HL-60/S4 treated with retinoic acid at 250 ng/mL for 4 days and 3 days (cell line): ENCODE measurements at regions not wholly inside any gene's neighbourhood (a gene's known extent, or its start where the extent isn't known, plus 50 kb on each side); places are given as distances from the start of the nearest gene placed in this dataset.
"Not testable (repeated sequence)": the region's sequence is repeated elsewhere in the genome, so short reads cannot be mapped to it uniquely, and the experiment has no call there.

Source experiments
- in situ Hi-C: fragments of 300-500 bp; cut with MboI; formaldehyde crosslinking; loops from 2 replicates; pipeline ENCODE4 v1.7.0; 2022; ENCODE audit warnings: low sequenced_read_pairs

DNA sequence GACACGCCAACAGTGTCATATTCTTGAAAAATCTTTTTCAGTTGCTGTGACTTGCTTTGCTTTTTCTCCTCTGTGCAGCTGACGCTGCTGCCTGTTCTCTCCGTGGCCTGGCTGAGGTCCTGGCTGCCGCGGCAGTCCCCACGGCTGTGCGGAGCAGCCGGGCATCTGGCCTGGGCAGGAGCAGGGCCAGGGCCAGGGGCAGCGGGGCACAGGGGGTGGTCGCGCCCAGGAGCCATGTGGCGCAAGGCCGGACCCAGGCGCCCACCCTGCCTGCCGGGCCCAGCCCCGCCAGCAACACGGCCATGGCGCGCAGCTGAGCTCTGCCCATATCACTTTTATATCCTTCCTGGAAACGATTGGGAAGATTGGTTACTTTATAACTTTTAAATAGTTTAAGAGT is 109.4 kb upstream of the ACBD5 start:
- in situ Hi-C loops, result no loop called here

DNA sequence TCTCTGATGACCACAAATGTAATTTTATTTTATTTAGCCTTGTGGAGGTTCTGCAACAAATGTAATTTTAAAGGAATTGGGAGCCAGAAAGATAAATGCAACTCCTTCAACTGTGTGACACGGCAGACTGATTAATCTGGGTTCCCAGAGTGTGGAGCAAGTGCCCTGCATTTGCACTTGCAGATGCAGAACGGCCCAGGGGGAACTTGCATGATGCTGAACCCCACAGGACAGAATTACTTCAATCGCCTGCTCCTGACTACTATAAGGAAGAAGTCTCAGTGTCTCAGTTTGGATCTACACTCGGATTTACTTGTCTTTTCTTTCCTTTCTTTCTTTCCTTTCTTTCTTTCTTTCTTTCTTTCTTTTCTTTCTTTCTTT is 107.2 kb upstream of the ACBD5 start:
- in situ Hi-C loops, result not testable (repeated sequence)

DNA sequence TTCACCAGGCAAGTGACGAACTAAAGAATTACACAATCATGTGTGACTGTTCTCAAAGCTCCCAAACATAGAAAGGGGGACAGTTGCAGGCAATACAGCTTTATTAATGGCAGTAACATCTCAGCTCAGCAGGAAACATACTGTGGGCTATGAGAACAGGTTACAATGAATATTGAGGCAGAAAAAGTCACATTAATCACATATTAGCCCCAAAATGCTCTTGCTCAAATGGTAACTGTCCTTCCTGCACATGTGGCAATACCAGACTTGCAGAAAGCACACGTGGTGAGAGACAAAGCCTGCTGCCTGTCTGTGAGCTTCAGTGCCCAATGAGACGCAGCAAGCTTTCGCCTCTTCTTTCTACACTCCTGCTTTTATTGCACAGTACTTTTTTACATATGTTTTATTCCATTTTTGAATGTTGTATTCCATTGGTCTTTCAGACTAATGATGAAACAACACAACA is 104.9 kb upstream of the ACBD5 start:
- in situ Hi-C loops, result no loop called here

DNA sequence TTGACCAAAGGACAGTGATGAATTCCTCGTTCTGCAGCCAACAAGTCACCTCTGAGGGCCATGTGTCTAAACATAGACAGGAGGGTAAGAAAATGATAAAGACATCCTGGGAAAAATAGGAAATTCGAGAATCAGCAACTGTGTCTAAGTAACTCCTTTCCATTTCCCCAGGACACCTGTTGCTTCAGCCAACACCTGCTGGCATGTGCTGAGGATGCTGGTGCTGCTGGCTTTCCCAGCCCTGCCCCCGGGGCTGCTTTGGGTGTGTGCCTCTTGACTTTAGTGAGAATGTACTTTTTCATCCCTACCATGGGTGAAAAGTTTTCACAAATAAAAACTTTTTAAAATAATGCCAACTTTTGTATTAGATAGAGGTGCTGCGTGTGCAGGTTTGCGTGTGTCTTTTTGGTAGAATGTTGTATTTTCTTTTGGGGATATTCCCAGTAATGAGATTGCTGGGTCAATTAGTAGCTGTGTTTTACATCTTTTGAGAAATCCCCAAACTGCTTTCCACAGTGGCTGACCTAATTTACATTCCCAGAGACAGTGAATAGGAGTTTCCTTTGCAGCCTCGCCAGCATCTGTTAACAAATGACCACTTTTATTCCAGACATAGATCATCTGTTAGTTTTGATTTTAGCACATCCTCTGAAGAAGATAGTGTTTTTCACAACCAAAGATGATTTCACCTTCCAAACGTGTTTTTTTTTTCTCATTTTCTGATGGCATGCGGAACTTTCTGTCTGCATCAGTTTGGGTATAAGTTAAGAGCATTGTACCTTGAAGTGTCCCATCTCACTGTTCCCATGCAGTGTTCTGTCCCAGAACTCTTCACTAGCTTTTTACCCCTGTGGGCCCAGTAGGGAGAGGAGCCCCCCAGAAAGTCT is 104.2 kb upstream of the ACBD5 start:
- in situ Hi-C loops, result no loop called here

DNA sequence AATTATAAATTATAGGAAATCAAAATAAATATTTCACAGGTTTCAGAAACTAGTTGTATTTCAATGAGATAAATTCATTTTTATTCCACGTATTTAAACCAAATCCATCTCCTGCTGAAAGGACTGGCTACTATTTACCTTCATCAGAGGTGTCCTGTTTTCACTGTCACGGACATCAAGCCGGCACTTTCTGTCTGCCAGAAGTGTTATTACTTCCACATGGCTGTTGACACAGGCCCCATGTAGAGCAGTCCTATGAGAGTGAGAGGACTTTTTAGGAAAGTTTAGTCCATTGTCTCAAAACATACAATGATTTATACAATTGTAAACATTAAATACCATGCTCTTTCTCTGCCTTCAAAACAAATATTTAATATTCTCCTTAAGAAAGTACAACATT is 100.4 kb upstream of the ACBD5 start:
- in situ Hi-C loops, result no loop called here

DNA sequence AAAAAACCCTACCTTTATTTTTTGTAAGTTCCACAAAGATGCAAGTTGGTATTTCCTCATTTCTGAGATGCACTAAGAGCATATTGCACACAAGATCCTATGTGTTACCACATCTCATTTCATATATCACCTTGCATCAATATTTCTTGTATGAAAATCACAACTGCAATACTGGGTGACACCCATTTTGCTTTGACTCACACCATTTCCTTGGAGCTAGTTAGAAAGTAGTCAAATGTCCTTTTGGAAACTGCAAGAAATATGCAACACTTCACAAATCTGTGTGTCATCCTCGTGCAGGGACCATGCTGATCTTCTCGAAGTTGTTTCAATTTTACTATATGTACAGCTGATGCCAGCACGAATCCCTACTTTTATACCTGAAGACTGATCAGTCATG is 94.6 kb upstream of the ACBD5 start:
- in situ Hi-C loops, result not testable (repeated sequence)

DNA sequence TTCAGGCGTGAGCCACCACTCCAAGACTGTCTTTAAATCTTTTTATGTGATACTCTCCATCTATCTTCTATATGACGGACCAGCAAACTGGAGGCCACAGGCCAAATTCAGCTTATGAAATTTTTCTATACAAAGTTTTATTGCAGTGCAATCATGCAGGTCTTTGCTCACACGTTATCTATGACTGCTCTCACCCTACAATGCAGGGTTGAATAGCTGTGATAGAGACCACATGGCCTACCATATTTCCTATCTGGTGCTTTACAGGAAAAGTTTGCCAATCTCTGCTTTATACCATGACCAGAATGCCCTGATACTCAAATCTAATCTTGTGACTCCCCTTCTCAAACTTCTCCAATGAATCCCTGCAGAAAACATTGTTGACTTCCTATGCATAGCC is 89.5 kb upstream of the ACBD5 start:
- in situ Hi-C loops, result no loop called here

DNA sequence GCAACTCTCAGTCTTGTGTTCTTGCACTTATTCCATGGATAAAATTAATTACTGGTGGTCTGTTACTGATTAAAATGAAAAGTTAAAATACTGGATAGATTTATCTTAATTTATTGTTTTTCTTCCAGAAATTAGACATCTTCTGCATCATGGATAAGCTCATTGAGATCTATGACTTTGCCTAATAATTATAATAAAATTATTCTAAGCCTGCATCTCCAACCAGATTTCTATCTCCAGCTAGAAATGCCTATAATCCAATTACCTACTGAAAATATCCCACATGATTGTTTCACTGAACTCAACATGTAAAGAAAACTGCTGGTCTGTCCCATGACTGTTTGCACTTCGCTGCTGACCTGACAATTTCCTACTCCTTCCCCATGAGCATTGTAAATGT is 88.3 kb upstream of the ACBD5 start:
- in situ Hi-C loops, result no loop called here

DNA sequence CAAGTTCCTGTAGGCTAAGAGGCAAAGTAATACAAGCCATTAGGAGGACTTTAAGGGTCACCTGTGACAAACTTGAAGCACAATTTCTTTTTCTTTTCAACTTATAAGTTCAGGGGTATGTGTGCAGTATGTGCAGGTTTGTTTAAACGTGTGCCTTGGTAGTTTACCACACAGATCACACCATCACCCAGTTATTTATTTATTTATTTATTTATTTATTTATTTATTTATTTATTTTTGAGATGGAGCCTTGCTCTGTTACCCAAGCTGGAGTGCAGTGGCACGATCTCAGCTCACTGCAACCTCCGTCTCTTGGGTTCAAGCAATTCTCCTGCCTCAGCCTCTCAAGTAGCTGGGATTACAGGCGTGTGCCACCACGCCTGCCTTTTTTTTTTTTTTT is 86.2 kb upstream of the ACBD5 start:
- in situ Hi-C loops, result not testable (repeated sequence)

DNA sequence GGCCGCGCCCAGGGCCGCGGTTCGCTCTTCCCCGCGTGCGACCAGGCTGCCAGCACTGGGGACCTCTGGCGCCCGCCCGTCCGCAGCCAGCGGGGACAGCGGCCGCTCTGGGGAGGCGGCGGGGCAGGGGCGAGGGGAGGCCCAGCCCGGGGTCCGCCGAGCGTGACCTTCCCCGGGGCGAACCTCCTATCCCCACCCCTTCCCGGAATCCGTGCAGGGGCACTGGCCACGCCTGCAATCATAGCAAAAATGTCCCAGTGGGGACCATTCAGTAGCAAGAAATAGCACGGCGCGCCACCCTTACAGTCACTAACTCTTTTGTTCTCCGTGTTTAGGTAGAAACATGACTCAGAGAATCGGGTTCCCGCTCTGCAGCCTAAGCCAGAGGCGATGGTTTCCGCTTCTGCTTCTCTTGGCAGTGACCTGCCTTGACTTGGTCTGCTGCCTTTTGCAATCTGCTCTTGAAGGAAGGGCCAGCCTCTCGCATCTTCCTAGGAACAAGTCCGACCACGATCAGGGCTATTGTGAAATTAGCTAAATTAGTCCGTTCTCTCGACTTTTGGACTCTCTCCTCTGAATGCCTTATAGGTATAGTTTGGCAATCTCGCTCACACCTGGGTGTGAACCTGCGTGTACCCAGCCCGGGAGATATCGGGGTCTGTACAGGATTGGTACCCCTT is 79.3 kb upstream of the ACBD5 start:
- in situ Hi-C loops, result no loop called here

DNA sequence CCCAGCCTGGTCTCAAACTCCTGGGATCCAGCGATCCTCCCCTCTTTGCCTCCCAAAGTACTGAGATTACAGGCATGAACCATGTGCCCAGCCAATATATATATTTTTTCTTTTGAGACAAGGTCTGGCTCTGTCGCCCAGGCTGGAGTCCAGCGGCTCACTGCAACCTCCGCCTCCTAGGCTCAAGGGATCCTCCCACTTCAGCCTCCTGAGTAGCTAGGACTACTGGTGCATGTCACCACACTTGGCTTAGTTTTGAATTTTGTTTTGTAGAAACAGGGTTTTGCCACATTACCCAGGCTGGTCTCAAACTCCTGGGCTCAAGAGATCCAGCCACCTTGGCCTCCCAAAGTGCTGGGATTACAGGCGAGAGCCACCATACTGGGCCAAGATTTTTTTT is 78.5 kb upstream of the ACBD5 start:
- in situ Hi-C loops, result not testable (repeated sequence)

DNA sequence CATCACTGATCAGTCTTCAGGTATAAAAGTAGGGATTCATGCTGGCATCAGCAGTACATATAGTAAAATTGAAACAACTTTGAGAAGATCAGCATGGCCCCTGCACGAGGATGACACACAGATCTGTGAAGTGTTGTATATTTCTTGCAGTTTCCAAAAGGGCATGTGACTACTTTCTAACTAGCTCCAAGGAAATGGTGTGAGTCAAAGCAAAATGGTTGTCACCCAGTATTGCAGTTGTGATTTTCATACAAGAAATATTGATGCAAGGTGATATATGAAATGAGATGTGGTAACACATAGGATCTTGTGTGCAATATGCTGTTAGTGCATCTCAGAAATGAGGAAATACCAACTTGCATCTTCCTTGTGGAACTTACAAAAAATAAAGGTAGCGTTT is 74.5 kb upstream of the ACBD5 start:
- in situ Hi-C loops, result not testable (repeated sequence)

DNA sequence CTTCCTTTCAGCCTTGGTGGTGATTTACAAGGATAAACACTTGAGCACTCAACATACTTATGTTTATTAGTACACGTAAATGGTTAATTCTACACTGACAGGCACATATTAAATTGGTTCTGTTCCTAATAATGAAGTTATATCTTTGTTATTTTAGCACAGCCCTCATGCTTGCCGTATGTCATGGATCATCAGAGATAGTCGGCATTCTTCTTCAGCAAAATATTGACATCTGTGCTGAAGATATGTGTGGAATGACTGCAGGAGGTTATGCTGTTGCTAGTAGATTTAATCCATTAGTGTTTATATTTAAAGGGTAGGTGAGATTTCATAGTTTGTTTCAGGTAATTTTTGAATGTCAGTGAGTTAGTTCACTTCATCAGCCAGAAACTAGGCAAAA is 73.0 kb upstream of the ACBD5 start:
- in situ Hi-C loops, result not testable (repeated sequence)

DNA sequence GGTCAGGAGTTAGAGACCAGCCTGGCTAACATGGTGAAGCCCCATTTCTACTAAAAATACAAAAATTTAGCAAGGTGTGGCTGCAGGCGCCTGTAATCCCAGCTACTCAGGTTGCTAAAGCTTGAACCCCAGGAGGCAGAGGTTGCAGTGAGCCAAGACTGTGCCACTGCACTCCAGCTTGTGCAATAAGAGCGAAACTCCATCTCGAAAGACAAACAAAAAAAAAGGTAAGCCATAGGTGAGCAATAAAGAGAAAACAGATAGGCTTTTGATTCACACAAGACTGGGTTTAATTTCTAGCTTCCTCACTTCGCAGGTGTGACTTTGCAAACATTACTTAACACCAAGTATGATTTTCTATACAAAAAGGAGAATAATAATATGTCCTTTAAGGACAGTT is 72.3 kb upstream of the ACBD5 start:
- in situ Hi-C loops, result no loop called here

DNA sequence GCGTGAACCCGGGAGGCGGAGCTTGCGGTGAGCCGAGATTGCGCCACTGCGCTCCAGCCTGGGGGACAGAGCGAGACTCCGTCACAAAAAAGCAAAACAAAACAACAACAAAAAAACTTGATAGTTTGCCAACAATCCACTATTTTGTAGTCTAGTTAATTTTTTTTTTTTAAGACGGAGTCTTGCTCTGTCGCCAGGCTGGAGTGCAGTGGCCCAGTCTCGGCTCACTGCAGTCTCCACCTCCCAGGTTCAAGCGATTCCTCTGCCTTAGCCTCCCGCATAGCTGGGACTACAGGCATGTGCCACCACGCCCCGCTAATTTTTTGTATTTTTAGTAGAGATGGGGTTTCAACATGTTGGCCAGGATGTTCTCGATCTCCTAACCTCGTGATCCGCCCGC is 71.2 kb upstream of the ACBD5 start:
- in situ Hi-C loops, result not testable (repeated sequence)

DNA sequence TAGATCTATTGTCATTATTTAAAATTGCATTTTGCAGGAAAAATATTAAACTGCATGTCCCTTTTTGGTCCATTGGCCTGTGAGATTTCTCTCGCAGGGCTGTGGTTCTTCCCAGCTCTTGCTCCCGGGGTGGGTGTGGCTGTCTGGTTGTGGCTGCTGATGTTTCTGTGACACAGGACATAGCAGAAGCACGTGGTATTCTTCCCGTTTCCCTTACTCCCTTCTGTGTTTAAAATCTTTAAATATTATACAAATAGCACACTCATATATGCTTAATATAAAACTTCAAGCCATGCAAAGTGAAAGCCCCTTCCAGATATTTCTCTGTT is 57.9 kb upstream of the ACBD5 start:
- in situ Hi-C loops, result not testable (repeated sequence)

DNA sequence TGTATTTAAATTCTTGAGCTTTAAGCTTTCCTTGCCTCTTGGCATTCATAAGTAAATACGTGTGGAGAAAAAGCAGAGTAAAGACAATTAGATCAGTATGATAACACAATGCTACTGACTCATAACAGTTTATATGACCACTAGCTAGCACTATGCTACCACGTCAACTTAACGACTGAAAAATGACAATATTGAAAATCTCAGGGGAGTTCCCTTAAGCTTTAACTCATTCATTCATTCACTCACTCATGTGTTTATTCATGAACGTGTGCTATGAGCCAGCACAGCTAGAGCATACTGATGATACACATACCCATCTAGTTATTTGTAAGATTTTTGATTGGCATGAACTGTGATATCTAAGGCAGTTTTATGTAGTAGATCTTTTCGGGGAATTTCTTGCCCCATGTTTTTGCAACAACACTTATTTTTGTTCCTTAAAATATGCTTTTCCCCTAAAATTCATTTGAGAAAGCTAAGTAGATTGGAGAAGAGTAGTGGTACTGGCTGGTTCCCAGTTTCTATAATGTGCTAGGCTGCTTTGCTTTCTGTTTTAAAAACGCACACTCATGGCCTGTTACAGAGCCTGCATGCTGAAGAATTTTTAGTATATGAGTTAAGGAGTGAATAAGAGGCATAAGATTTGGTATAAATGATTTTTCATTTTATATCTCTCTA is 57.4 kb upstream of the ACBD5 start:
- in situ Hi-C loops, result no loop called here

DNA sequence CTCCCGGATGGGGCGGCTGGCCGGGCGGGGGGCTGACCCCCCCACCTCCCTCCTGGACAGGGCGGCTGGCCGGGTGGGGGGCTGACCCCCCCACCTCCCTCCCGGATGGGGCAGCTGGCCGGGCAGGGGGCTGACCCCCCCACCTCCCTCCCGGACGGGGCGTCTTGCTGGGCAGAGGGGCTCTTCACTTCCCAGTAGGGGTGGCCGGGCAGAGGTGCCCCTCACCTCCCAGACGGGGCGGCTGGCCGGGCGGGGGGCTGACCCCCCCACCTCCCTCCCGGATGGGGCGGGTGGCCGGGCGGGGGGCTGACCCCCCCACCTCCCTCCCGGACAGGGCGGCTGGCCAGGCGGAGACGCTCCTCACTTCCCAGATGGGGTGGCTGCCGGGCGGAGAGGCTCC is 55.7 kb upstream of the ACBD5 start:
- in situ Hi-C loops, result not testable (repeated sequence)

DNA sequence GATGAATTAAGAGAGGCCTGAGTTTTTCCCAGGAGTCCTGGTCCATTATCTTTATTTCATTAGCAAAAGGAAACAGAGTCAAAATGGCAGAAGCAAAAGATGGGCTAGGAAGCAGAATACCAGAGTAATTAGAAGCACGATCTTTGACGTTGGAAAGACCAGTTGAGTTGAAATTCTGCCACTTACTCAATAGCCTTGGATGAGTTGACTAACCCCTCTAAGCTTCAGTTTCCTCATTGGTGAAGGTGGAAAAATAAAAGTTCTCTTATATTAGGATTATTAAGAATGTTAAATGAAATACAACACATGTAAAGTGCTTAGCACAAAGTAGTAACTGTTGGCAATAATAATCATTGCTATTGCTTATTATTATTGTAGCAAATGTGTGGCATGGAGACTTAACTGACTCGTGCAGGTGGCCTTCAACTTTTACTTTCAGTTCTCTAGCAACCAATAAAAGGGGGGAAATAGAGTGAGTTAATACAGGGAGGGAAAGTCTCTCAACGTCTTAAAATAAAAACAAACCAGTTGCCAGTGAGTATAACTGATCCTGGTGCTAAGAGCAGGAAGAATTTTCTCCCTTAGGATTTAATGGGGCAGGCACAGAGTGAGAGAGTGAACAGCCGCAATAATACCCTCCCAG is 50.8 kb upstream of the ACBD5 start:
- in situ Hi-C loops, result not testable (repeated sequence)
